Trophoblast cell (in vitro differentiated cells and primary cell): ENCODE measurements at regions not wholly inside any gene's neighbourhood (a gene's known extent, or its start where the extent isn't known, plus 50 kb on each side); places are given as distances from the start of the nearest gene placed in this dataset.

Experiments used
- DNase-seq, 2 donors: peaks; one replicate each; pipeline ENCODE4 v3.0.0-alpha.2; 2016
- H2AFZ ChIP-seq: 2 replicates; pipeline ENCODE4 v1.6.1; 2013; ENCODE audit warnings: low read length, moderate library complexity, mild to moderate bottlenecking; ENCODE audit not compliant: insufficient read depth, poor library complexity
- H2AK5ac ChIP-seq: 2 replicates; pipeline ENCODE4 v1.6.1; 2013; ENCODE audit warnings: mild to moderate bottlenecking, low read length
- H2BK120ac ChIP-seq: 2 replicates; pipeline ENCODE4 v1.6.1; 2013; ENCODE audit warnings: low read length, mild to moderate bottlenecking, moderate library complexity; ENCODE audit not compliant: insufficient read depth, poor library complexity
- H2BK12ac ChIP-seq: 2 replicates; pipeline ENCODE4 v1.6.1; 2013; ENCODE audit warnings: mild to moderate bottlenecking, low read length, moderate library complexity
- H2BK5ac ChIP-seq: 2 replicates; pipeline ENCODE4 v1.6.1; 2013; ENCODE audit warnings: low read length, low read depth, moderate library complexity, mild to moderate bottlenecking; ENCODE audit not compliant: poor library complexity
- H3K14ac ChIP-seq: 2 replicates; pipeline ENCODE4 v1.6.1; 2013; ENCODE audit warnings: mild to moderate bottlenecking, low read length
- H3K18ac ChIP-seq: 2 replicates; pipeline ENCODE4 v1.6.1; 2013; ENCODE audit warnings: mild to moderate bottlenecking, low read length
- H3K23ac ChIP-seq: 2 replicates; pipeline ENCODE4 v1.6.1; 2013; ENCODE audit warnings: low read length
- H3K27ac ChIP-seq: 2 replicates; pipeline ENCODE4 v1.5.1; 2013; ENCODE audit warnings: low read depth, mild to moderate bottlenecking, inconsistent platforms, low read length, moderate library complexity
- H3K27me3 ChIP-seq: 2 replicates; pipeline ENCODE4 v1.6.1; 2013; ENCODE audit warnings: inconsistent platforms, mild to moderate bottlenecking, low read length, moderate library complexity; ENCODE audit not compliant: insufficient read depth
- H3K36me3 ChIP-seq, 2 experiments: 1 replicate in 1 of 2; 2 replicates in 1 of 2; pipeline ENCODE4 v1.6.1; 2013; ENCODE audit warnings: low read length in 2 of 2, mild to moderate bottlenecking in 2 of 2, moderate library complexity in 1 of 2; ENCODE audit not compliant: insufficient read depth in 2 of 2, control insufficient read depth in 1 of 2
- H3K4ac ChIP-seq: 2 replicates; pipeline ENCODE4 v1.6.1; 2013; ENCODE audit warnings: low read depth, mild to moderate bottlenecking, low read length, moderate library complexity
- H3K4me1 ChIP-seq, 2 experiments: 1 replicate in 1 of 2; 2 replicates in 1 of 2; pipeline ENCODE4 v1.6.1; 2013; ENCODE audit warnings: low read length in 2 of 2, mild to moderate bottlenecking in 2 of 2, moderate library complexity in 1 of 2; ENCODE audit not compliant: insufficient read depth in 2 of 2, control insufficient read depth in 1 of 2
- H3K4me2 ChIP-seq: 2 replicates; pipeline ENCODE4 v1.6.1; 2013; ENCODE audit warnings: inconsistent platforms, mild to moderate bottlenecking, low read length, moderate library complexity
- H3K4me3 ChIP-seq: 2 replicates; pipeline ENCODE4 v1.5.1; 2013; ENCODE audit warnings: mild to moderate bottlenecking, low read depth, low read length, inconsistent platforms
- H3K79me1 ChIP-seq: one replicate; pipeline ENCODE4 v1.6.1; 2013; ENCODE audit warnings: low read length
- H3K79me2 ChIP-seq: 2 replicates; pipeline ENCODE4 v1.6.1; 2013; ENCODE audit warnings: low read length, mild to moderate bottlenecking; ENCODE audit not compliant: control insufficient read depth, insufficient read depth, poor library complexity
- H3K9ac ChIP-seq: 2 replicates; pipeline ENCODE4 v1.6.1; 2013; ENCODE audit warnings: mild to moderate bottlenecking, low read length
- H3K9me3 ChIP-seq: 2 replicates; pipeline ENCODE4 v1.6.1; 2013; ENCODE audit warnings: low read depth, mild to moderate bottlenecking, control low read depth, inconsistent platforms, low read length; ENCODE audit not compliant: insufficient read depth
- H4K12ac ChIP-seq: 2 replicates; pipeline ENCODE4 v1.6.1; 2013; ENCODE audit warnings: low read depth, mild to moderate bottlenecking, low read length, moderate library complexity
- H4K8ac ChIP-seq: 2 replicates; pipeline ENCODE4 v1.6.1; 2013; ENCODE audit warnings: low read depth, mild to moderate bottlenecking, low read length, moderate library complexity
- H4K91ac ChIP-seq: one replicate; pipeline ENCODE4 v1.6.1; 2013; ENCODE audit warnings: low read depth, mild to moderate bottlenecking, low read length, moderate library complexity
- WGBS: extraction: QIAGEN DNeasy Blood & Tissue Kit; methylation state at CpG from one replicate; pipeline ENCODE4 v1.1.7; 2013; ENCODE audit warnings: missing lambda C conversion rate; ENCODE audit not compliant: insufficient read length, insufficient coverage; ENCODE audit errors: extremely low coverage; 5-methylcytosine and 5-hydroxymethylcytosine counted together

GRCh38 chr4:174058846-174059245 lies 224.6 kb downstream of the FBXO8 start:
- no peak overlapping the region for H3K4ac ChIP-seq
- H3K27ac ChIP-seq: no peak overlapping the region
- H3K79me1 ChIP-seq: no peaks in the 10 kb centered on the region
- no peak overlapping the region for H3K18ac ChIP-seq
- H2AFZ ChIP-seq: no peak overlapping the region
- H3K27me3 ChIP-seq: no peaks in the 10 kb centered on the region
- H3K4me3 ChIP-seq: no peak overlapping the region
- no peak overlapping the region for H4K91ac ChIP-seq
- no peak overlapping the region for H4K8ac ChIP-seq
- H2AK5ac ChIP-seq: no peak overlapping the region
- H4K12ac ChIP-seq: no peak overlapping the region
- H3K9me3 ChIP-seq: peaks cover 2% of the 10 kb centered on the region
- DNase-seq: no peak
- H3K9ac ChIP-seq: no peak overlapping the region
- H3K79me2 ChIP-seq: no peaks in the 10 kb centered on the region
- no peak overlapping the region for H3K14ac ChIP-seq
- H2BK120ac ChIP-seq: no peak overlapping the region
- H2BK5ac ChIP-seq: no peak overlapping the region
- no peaks in the 10 kb centered on the region for H3K4me1 ChIP-seq
- H3K23ac ChIP-seq: no peak overlapping the region
- no peak overlapping the region for H3K4me2 ChIP-seq
- no peak overlapping the region for H2BK12ac ChIP-seq
- peaks cover 0 to 2% of the 10 kb centered on the region in 2 experiments for H3K36me3 ChIP-seq

GRCh38 chr4:174056959-174057358 lies 226.5 kb downstream of the FBXO8 start:
- Histone ChIP-seq H2BK5ac (no peak overlapping the region), H3K27me3 (no peaks in the 10 kb centered on the region), H3K9ac (no peak overlapping the region), H2AFZ (no peak overlapping the region), H4K91ac (no peak overlapping the region), H4K12ac (no peak overlapping the region), H3K18ac (no peak overlapping the region), H3K4me3 (no peak overlapping the region), H3K27ac (no peak overlapping the region), H2BK120ac (no peak overlapping the region), H3K4me2 (no peak overlapping the region), H4K8ac (no peak overlapping the region), H3K9me3 (peaks cover 2% of the 10 kb centered on the region), H3K4me1 (no peaks in the 10 kb centered on the region), H3K14ac (no peak overlapping the region), H3K36me3 (no peaks in the 10 kb centered on the region), H3K79me2 (no peaks in the 10 kb centered on the region), H3K4ac (no peak overlapping the region), H3K79me1 (no peaks in the 10 kb centered on the region), H2AK5ac (no peak overlapping the region), H2BK12ac (no peak overlapping the region), H3K23ac (no peak overlapping the region)
- no CpG with 5 or more reads among the region's 3 CpGs for WGBS
- no peak for DNase-seq

GRCh38 chr4:174055344-174055743 lies 228.1 kb downstream of the FBXO8 start:
- H4K91ac ChIP-seq: no peak overlapping the region
- no peak overlapping the region for H2AFZ ChIP-seq
- no peaks in the 10 kb centered on the region for H3K79me1 ChIP-seq
- H2BK120ac ChIP-seq: no peak overlapping the region
- DNase-seq: no peak
- H3K23ac ChIP-seq: no peak overlapping the region
- no peak overlapping the region for H3K4me3 ChIP-seq
- H2BK12ac ChIP-seq: no peak overlapping the region
- H3K27ac ChIP-seq: no peak overlapping the region
- H2BK5ac ChIP-seq: no peak overlapping the region
- no peaks in the 10 kb centered on the region for H3K9me3 ChIP-seq
- H3K4ac ChIP-seq: no peak overlapping the region
- no peak overlapping the region for H3K4me2 ChIP-seq
- no peak overlapping the region for H4K12ac ChIP-seq
- no peak overlapping the region for H3K18ac ChIP-seq
- no peak overlapping the region for H3K14ac ChIP-seq
- no peaks in the 10 kb centered on the region for H3K27me3 ChIP-seq
- H4K8ac ChIP-seq: no peak overlapping the region
- no peaks in the 10 kb centered on the region for H3K36me3 ChIP-seq
- no CpG with 5 or more reads among the region's 4 CpGs for WGBS
- H3K4me1 ChIP-seq: no peaks in the 10 kb centered on the region
- H3K9ac ChIP-seq: no peak overlapping the region
- no peak overlapping the region for H2AK5ac ChIP-seq
- H3K79me2 ChIP-seq: no peaks in the 10 kb centered on the region

DNA sequence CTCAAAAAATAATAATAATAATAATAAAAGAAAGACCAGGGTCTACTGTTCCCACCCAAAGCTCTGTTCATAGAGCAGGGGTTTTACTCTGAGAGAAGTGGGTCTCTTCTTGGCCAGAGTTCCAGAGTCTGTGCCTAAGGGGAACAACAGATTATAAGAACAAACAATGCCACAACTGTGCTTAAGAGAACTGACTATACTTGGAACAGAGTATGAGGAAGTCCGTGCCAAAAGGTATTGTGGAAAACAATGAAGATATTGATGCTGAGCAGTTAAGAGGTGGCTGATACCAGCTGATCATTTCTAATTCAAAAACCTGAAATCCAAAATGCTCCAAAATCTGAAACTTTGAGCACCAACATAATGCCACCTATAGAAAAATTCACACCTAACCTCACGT lies 229.6 kb downstream of the FBXO8 start:
- no peak overlapping the region for H3K18ac ChIP-seq
- H3K14ac ChIP-seq: no peak overlapping the region
- H3K4me3 ChIP-seq: no peak overlapping the region
- no peak overlapping the region for H2BK12ac ChIP-seq
- WGBS: no CpG with 5 or more reads among the region's 2 CpGs
- H4K8ac ChIP-seq: no peak overlapping the region
- H3K79me1 ChIP-seq: no peaks in the 10 kb centered on the region
- no peak overlapping the region for H3K27ac ChIP-seq
- H3K79me2 ChIP-seq: no peaks in the 10 kb centered on the region
- H2BK5ac ChIP-seq: no peak overlapping the region
- no peak overlapping the region for H2BK120ac ChIP-seq
- no peak overlapping the region for H4K91ac ChIP-seq
- no peaks in the 10 kb centered on the region for H3K27me3 ChIP-seq
- no peak overlapping the region for H3K4me2 ChIP-seq
- H3K4ac ChIP-seq: no peak overlapping the region
- no peak overlapping the region for H3K9ac ChIP-seq
- H3K9me3 ChIP-seq: no peaks in the 10 kb centered on the region
- DNase-seq: no peak
- no peaks in the 10 kb centered on the region for H3K36me3 ChIP-seq
- H2AK5ac ChIP-seq: no peak overlapping the region
- no peak overlapping the region for H2AFZ ChIP-seq
- H3K23ac ChIP-seq: no peak overlapping the region
- H3K4me1 ChIP-seq: no peaks in the 10 kb centered on the region
- H4K12ac ChIP-seq: no peak overlapping the region
